ENCODE measurements at regions not wholly inside any gene's neighbourhood (a gene's known extent, or its start where the extent isn't known, plus 50 kb on each side); places are given as distances from the start of the nearest gene placed in this dataset.

DNA sequence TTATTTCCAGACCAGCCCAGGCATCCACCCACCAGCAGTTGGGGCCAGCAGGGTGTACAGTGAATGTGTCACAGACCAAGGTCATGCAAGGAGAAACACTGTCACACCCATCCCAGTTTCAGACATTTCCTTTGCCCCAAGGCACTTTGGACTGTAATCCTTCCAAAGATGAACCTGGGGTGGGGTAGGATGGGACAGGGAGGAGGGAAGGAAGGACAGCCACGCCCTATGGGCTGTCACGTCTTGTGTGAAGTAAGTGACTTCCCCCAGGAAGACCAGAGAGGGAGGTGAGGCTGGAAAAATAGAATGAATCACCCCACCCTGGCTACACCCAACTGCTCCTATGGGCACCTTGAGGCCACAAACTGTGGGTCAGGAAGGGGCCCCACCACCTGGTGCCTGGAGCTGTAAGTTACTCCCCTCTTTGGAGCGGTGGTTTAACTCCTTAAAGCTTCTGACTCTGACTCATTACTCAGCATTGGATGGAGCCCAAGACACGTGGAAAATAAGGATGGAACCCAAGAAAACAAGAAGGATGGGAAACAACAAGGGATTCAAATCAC, 349.9 kb upstream of the KLF3 start:
- TF ChIP-seq CTCF (IDR thresholded peaks at IDR 0.05; ENCODE audit: low read length), result no peak
- TF ChIP-seq EZH2 (IDR thresholded peaks at IDR 0.05; ENCODE audit: borderline replicate concordance, low read length), result no peak

Measured in OCI-LY1 (cell line).